ENCODE measurements at regions not wholly inside any gene's neighbourhood (a gene's known extent, or its start where the extent isn't known, plus 50 kb on each side); places are given as distances from the start of the nearest gene placed in this dataset. TPM values are rescaled to one million over a fixed set of nuclear protein-coding genes. Genes with fewer than 3 reads are reported as not detected.

DNA sequence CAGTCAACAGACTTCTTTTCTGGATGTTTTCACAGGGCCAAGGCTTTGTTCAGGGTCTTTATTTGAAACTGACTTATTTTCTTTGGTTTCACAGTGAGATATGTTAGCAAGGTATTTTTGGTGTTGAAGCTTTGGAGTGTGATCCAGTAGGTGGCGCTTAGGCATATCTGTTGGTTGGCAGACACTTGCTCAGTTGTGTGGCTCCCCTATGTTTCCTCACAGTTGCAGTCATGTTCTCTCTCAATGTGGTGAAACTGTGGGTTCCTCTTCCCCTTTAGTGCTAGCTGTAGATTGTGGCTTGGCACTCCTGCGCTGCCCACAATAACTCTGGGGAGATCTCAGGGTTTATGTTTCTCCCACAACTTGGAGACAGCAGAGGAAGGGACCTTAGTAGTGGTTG, 460.8 kb downstream of the SLITRK2 start:
- Histone ChIP-seq H3K4me1 (ENCODE audit: insufficient read depth, low read length) (no peaks in the 10 kb centered on the region), H3K14ac (ENCODE audit: insufficient read depth, low read length) (no peak overlapping the region), H4K91ac (ENCODE audit: insufficient read length, low read depth, low read length) (no peak overlapping the region), H3K23me2 (ENCODE audit: insufficient read length, low read depth, low read length, poor library complexity, severe bottlenecking) (no peaks in the 10 kb centered on the region), H3K4me2 (ENCODE audit: insufficient read depth, insufficient read length, low read length) (no peak overlapping the region), H4K20me1 (ENCODE audit: control insufficient read depth, insufficient read depth, insufficient read length) (no peaks in the 10 kb centered on the region), H3K23ac (ENCODE audit: insufficient read length, low read depth, low read length) (no peak overlapping the region), H2BK12ac (ENCODE audit: insufficient read length, low read depth, low read length) (no peak overlapping the region), H3K9me3 (ENCODE audit: control insufficient read depth, low read depth, low read length) (peaks cover 20% of the 10 kb centered on the region), H4K8ac (replicated peaks; ENCODE audit: insufficient read length, low read depth, low read length) (no peak overlapping the region), H2BK5ac (ENCODE audit: insufficient read length, low read length) (no peak overlapping the region), H2AFZ (ENCODE audit: low read length) (no peak overlapping the region), H3K4ac (ENCODE audit: low read depth, low read length) (no peak overlapping the region), H3K79me2 (ENCODE audit: insufficient read depth, low read length) (no peaks in the 10 kb centered on the region), H2AK5ac (ENCODE audit: insufficient read length, low read length) (no peak overlapping the region), H3K18ac (ENCODE audit: insufficient read length, low read depth, low read length) (no peak overlapping the region), H2BK20ac (ENCODE audit: low read depth, low read length, poor library complexity, severe bottlenecking) (no peak overlapping the region), H3K56ac (ENCODE audit: insufficient read length, low read depth, low read length) (no peak overlapping the region), H2BK120ac (ENCODE audit: low read depth, low read length, poor library complexity, severe bottlenecking) (no peak overlapping the region), H3K27ac (ENCODE audit: insufficient read length, low read depth, low read length) (no peak overlapping the region), H3K27me3 (ENCODE audit: insufficient read depth, low read length) (no peaks in the 10 kb centered on the region), H4K5ac (ENCODE audit: insufficient read length, low read depth, low read length) (no peak overlapping the region), H2BK15ac (ENCODE audit: low read depth, low read length) (no peak overlapping the region), H3T11ph (ENCODE audit: low read length) (no peak overlapping the region), H3K79me1 (ENCODE audit: insufficient read depth, low read depth, low read length, poor library complexity, severe bottlenecking) (no peaks in the 10 kb centered on the region), H3K9ac (ENCODE audit: extremely low read depth, insufficient read length, low read length) (no peak overlapping the region)
- TF ChIP-seq CTCF (conservative IDR thresholded peaks at IDR 0.05) = peak; percentile 57
- Mint-ChIP-seq H3K9me3 (peaks cover 80 to 81% of the 10 kb centered on the region in 2 experiments), H3K27me3 (ENCODE audit: low read depth) (no peaks in the 10 kb centered on the region; the same call in 1 of the 2 replicates), H3K27ac (no peak overlapping the region), H3K36me3 (ENCODE audit: insufficient read depth in 1 of 3, low read depth in 3 of 3) (no peaks in the 10 kb centered on the region; a peak in 1 of 7 replicates), H3K4me3 (no peak overlapping the region), H3K4me1 (no peaks in the 10 kb centered on the region)
- no CpG with 5 or more reads among the region's 2 CpGs for WGBS (ENCODE audit: extremely low coverage, insufficient read length, low lambda C conversion rate)
- DNase-seq = peak; percentile 36

Small RNA genes in the stretch of these regions (microRNA-seq; reads per million reads assigned to microRNA genes)
- gene MIR888 (ENCODE audit: borderline microRNAs expressed) (not detected), gene MIR890 (ENCODE audit: borderline microRNAs expressed) (not detected), gene MIR891A (ENCODE audit: borderline microRNAs expressed) (not detected), gene MIR891B (ENCODE audit: borderline microRNAs expressed) (not detected), gene MIR892A (ENCODE audit: borderline microRNAs expressed) (not detected), gene MIR892B (ENCODE audit: borderline microRNAs expressed) (not detected), gene MIR892C (ENCODE audit: borderline microRNAs expressed) (not detected)

Measured in H9 (cell line).